CD4-positive, alpha-beta T cell (primary cell): ENCODE measurements at regions not wholly inside any gene's neighbourhood (a gene's known extent, or its start where the extent isn't known, plus 50 kb on each side); places are given as distances from the start of the nearest gene placed in this dataset.

Experiments used
- ATAC-seq: fragments of 200-7000 bp; cut with Tn5 transposase; one replicate; pipeline ENCODE4 v1.10.0; 2022; ENCODE audit warnings: mild to moderate bottlenecking; ENCODE audit not compliant: poor library complexity
- CTCF ChIA-PET: fragments of 350-600 bp; sonication (Branson Sonifier 250); formaldehyde crosslinking; loops from one replicate; lab custom pipeline; 2021; ENCODE audit warnings: antibody characterized with exemption, inconsistent platforms; lab: Charles Lee
- POLR2A ChIA-PET: fragments of 350-600 bp; sonication (Branson Sonifier 250); formaldehyde crosslinking; loops from one replicate; lab custom pipeline; 2021; ENCODE audit warnings: antibody characterized with exemption, inconsistent platforms; lab: Charles Lee
- DNase-seq, 14 experiments: peaks; one replicate each; pipeline ENCODE4 v3.0.0-alpha.2; 2013 to 2020; ENCODE audit warnings: mixed read lengths in 2 of 14
- H3K27ac ChIP-seq, 2 donors: one replicate each; pipeline versions ENCODE4 v1.5.1 to v1.7.0; 2013; ENCODE audit warnings: low read length in 2 of 2, low read depth in 1 of 2, mild to moderate bottlenecking in 1 of 2
- H3K27me3 ChIP-seq, 2 experiments: 1 replicate in 1 of 2; 2 replicates in 1 of 2; pipeline versions ENCODE4 v1.6.1 to v1.7.0; 2013; ENCODE audit warnings: low read length in 2 of 2, control low read depth in 1 of 2, mild to moderate bottlenecking in 1 of 2, moderate library complexity in 1 of 2; ENCODE audit not compliant: insufficient read depth in 2 of 2, control insufficient read depth in 1 of 2
- H3K36me3 ChIP-seq: one replicate; pipeline ENCODE4 v1.6.1; 2013; ENCODE audit warnings: low read length, control low read depth; ENCODE audit not compliant: insufficient read depth
- H3K4me1 ChIP-seq: one replicate; pipeline ENCODE4 v1.6.1; 2013; ENCODE audit warnings: low read length, control low read depth; ENCODE audit not compliant: insufficient read depth
- H3K4me3 ChIP-seq: one replicate; pipeline ENCODE4 v1.5.1; 2013; ENCODE audit warnings: mild to moderate bottlenecking, low read length, moderate library complexity
- H3K9me3 ChIP-seq, 2 experiments: 1 replicate in 1 of 2; 2 replicates in 1 of 2; pipeline versions ENCODE4 v1.6.1 to v1.7.0; 2013; ENCODE audit warnings: low read length in 2 of 2, mild to moderate bottlenecking in 2 of 2, control low read depth in 1 of 2, moderate library complexity in 1 of 2; ENCODE audit not compliant: control insufficient read depth in 1 of 2, insufficient read depth in 1 of 2
- H3K27ac Mint-ChIP-seq: one replicate; pipeline ENCODE4 v1.8.0; 2020; ENCODE audit warnings: mixed read lengths
- H3K27me3 Mint-ChIP-seq: one replicate; pipeline ENCODE4 v1.8.0; 2021; ENCODE audit warnings: mixed read lengths
- H3K36me3 Mint-ChIP-seq: one replicate; pipeline ENCODE4 v1.8.0; 2021; ENCODE audit warnings: low read depth, mixed read lengths
- H3K4me1 Mint-ChIP-seq: one replicate; pipeline ENCODE4 v1.8.0; 2021; ENCODE audit warnings: low read depth, mixed read lengths
- H3K4me3 Mint-ChIP-seq: one replicate; pipeline ENCODE4 v1.8.0; 2020; ENCODE audit warnings: mild to moderate bottlenecking, mixed read lengths
- H3K9me3 Mint-ChIP-seq: one replicate; pipeline ENCODE4 v1.8.0; 2020; ENCODE audit warnings: mixed read lengths
- CTCF ChIP-seq: fragments of 200-600 bp; IDR thresholded peaks from one replicate; pipeline ENCODE4 v1.8.0; 2022; ENCODE audit warnings: antibody characterized with exemption, mild to moderate bottlenecking
- intact Hi-C, 2 experiments: fragments of 100-400 bp; cut with DNase I in 1 of 2; cut with micrococcal nuclease in 1 of 2; formaldehyde crosslinking; loops; one replicate each; pipeline versions ENCODE4 v1.15.1 to v1.9.0; 2023 to 2025; cut with DNase I, micrococcal nuclease

- Mint-ChIP-seq H3K9me3 (no peaks in the 10 kb centered on the region), H3K4me3 (no peak overlapping the region), H3K27me3 (peaks cover 10% of the 10 kb centered on the region), H3K36me3 (no peaks in the 10 kb centered on the region), H3K27ac (no peak overlapping the region), H3K4me1 (no peaks in the 10 kb centered on the region)
- Histone ChIP-seq H3K36me3 (no peaks in the 10 kb centered on the region), H3K4me1 (no peaks in the 10 kb centered on the region), H3K9me3 (no peaks in the 10 kb centered on the region), H3K4me3 (no peak overlapping the region), H3K27me3 (peaks cover 0 to 2% of the 10 kb centered on the region in 2 experiments), H3K27ac (no peak overlapping the region)
- CTCF ChIA-PET, result no interaction called here
- intact Hi-C loops, result no loop called here
- no peak for ATAC-seq
- POLR2A ChIA-PET, result no interaction called here
- TF ChIP-seq CTCF, result no peak
- no peak for DNase-seq
Measured at GRCh38 chr11:134913999-134914590, 502.1 kb upstream of the B3GAT1 start.

GRCh38 chr11:134913391-134913790 is 501.3 kb upstream of the B3GAT1 start:
- H3K4me3 ChIP-seq, result no peak overlapping the region
- no peaks in the 10 kb centered on the region for H3K9me3 ChIP-seq
- no peaks in the 10 kb centered on the region for H3K36me3 ChIP-seq
- H3K27ac ChIP-seq, result no peak overlapping the region
- DNase-seq (no peak), ATAC-seq (no peak)
- H3K9me3 Mint-ChIP-seq, result no peaks in the 10 kb centered on the region
- CTCF ChIA-PET, result no interaction called here
- H3K27me3 Mint-ChIP-seq, result peaks cover 11% of the 10 kb centered on the region
- intact Hi-C loops, result no loop called here
- no peaks in the 10 kb centered on the region for H3K36me3 Mint-ChIP-seq
- H3K4me1 ChIP-seq, result no peaks in the 10 kb centered on the region
- no peaks in the 10 kb centered on the region for H3K4me1 Mint-ChIP-seq
- H3K4me3 Mint-ChIP-seq, result no peak overlapping the region
- H3K27ac Mint-ChIP-seq, result no peak overlapping the region
- POLR2A ChIA-PET, result no interaction called here
- H3K27me3 ChIP-seq, result peaks cover 0 to 2% of the 10 kb centered on the region in 2 experiments
- no peak for TF ChIP-seq CTCF

GRCh38 chr11:134911514-134912180 is 499.6 kb upstream of the B3GAT1 start:
- intact Hi-C loops, result no loop called here
- Histone ChIP-seq H3K4me1 (no peaks in the 10 kb centered on the region), H3K27me3 (peaks cover 0 to 2% of the 10 kb centered on the region in 2 experiments), H3K36me3 (no peaks in the 10 kb centered on the region), H3K9me3 (no peaks in the 10 kb centered on the region), H3K27ac (no peak overlapping the region), H3K4me3 (no peak overlapping the region)
- TF ChIP-seq CTCF, result no peak
- POLR2A ChIA-PET, result no interaction called here
- Mint-ChIP-seq H3K4me3 (no peak overlapping the region), H3K27me3 (peaks cover 19% of the 10 kb centered on the region), H3K9me3 (no peaks in the 10 kb centered on the region), H3K36me3 (no peaks in the 10 kb centered on the region), H3K4me1 (no peaks in the 10 kb centered on the region), H3K27ac (no peak overlapping the region)
- ATAC-seq (no peak), DNase-seq (no peak)
- CTCF ChIA-PET, result no interaction called here
